ENCODE measurements at regions not wholly inside any gene's neighbourhood (a gene's known extent, or its start where the extent isn't known, plus 50 kb on each side); places are given as distances from the start of the nearest gene placed in this dataset.

DNA sequence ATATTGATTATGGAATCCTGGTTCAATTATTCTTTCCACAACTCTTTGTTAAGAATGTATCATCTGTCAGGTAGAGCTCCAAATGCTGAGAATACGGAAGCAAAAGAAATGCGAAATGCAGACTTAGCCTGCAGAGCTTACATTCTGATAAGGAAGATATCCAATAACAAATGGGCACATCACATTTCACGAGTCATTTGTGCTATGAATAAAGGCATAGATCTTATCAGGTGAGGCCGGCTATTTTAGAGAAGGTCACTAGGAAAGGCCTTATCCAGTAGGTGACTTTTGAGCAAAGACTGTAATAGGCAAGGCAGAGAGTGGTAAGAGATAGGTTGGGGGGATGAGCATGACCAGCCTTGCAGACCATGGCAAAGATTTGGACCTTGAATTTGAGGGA is 174.3 kb upstream of the SERPINE2 start:
- Histone ChIP-seq H3K4me1 (ENCODE audit: control insufficient read depth in 3 of 3, insufficient read depth in 2 of 3, low read depth in 1 of 3, low read length in 2 of 3) (no peaks in the 10 kb centered on the region), H3K4me3 (ENCODE audit: low read depth in 1 of 3, low read length in 3 of 3) (no peak overlapping the region), H3K36me3 (ENCODE audit: control insufficient read depth in 3 of 3, insufficient read depth in 2 of 3, low read depth in 1 of 3, low read length in 3 of 3) (no peaks in the 10 kb centered on the region), H3K27ac (ENCODE audit: low read depth in 1 of 3, low read length in 2 of 3) (no peak overlapping the region), H3K27me3 (ENCODE audit: control insufficient read depth in 3 of 3, insufficient read depth in 3 of 3, low read length in 3 of 3) (no peaks in the 10 kb centered on the region), H3K9me3 (ENCODE audit: control insufficient read depth in 2 of 2, insufficient read depth in 1 of 2, low read depth in 1 of 2, low read length in 1 of 2) (no peaks in the 10 kb centered on the region)
- FAIRE-seq (no peak), DNase-seq (no peak)
- 67 to 74% (median 67%) methylated on average over 4 of the region's 4 CpGs for WGBS, 3 donors

DNA sequence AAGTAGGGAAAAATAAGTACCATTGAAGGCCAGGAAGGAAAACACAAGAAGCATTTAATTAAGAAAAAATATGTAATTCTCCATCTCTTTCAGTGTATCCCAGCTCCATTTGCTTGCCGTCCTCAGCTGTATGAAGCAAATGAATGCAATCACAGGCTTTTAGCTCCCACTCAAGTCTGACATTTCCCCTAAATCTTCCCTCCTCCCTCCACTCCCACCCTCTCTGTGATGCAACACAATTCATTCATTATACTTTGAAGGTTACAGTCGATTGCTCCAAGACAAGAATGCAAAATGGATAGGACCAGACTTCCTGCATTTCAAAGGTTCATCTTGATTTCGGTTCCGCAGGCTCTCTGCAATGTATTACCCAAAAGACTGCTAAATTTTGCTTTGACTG is 172.7 kb upstream of the SERPINE2 start:
- H3K4me3 ChIP-seq (ENCODE audit: low read depth in 1 of 3, low read length in 3 of 3): no peak overlapping the region
- no peaks in the 10 kb centered on the region for H3K36me3 ChIP-seq (ENCODE audit: control insufficient read depth in 3 of 3, insufficient read depth in 2 of 3, low read depth in 1 of 3, low read length in 3 of 3)
- WGBS, 3 donors: 53 to 71% (median 60%) methylated on average over 4 of the region's 4 CpGs
- DNase-seq (no peak), FAIRE-seq (no peak)
- H3K9me3 ChIP-seq (ENCODE audit: control insufficient read depth in 2 of 2, insufficient read depth in 1 of 2, low read depth in 1 of 2, low read length in 1 of 2): no peaks in the 10 kb centered on the region
- H3K4me1 ChIP-seq (ENCODE audit: control insufficient read depth in 3 of 3, insufficient read depth in 2 of 3, low read depth in 1 of 3, low read length in 2 of 3): no peaks in the 10 kb centered on the region
- no peak overlapping the region for H3K27ac ChIP-seq (ENCODE audit: low read depth in 1 of 3, low read length in 2 of 3)
- H3K27me3 ChIP-seq (ENCODE audit: control insufficient read depth in 3 of 3, insufficient read depth in 3 of 3, low read length in 3 of 3): no peaks in the 10 kb centered on the region

DNA sequence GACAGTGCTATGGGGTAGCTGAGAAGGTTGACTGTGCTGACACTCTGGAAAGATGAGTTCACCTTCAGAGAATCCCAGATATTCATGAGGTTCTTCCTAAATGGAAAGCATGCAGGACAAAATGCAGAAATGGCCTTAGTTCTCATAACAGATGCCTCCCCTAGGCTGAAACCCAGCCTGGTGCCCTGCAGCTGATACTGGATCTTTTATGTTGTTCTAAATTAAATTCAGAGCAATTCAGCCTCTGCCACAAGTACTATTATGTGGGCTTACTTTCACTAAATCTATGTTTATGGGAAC is 172.0 kb upstream of the SERPINE2 start:
- no peak for FAIRE-seq
- no peak overlapping the region for H3K4me3 ChIP-seq (ENCODE audit: low read depth in 1 of 3, low read length in 3 of 3)

DNA sequence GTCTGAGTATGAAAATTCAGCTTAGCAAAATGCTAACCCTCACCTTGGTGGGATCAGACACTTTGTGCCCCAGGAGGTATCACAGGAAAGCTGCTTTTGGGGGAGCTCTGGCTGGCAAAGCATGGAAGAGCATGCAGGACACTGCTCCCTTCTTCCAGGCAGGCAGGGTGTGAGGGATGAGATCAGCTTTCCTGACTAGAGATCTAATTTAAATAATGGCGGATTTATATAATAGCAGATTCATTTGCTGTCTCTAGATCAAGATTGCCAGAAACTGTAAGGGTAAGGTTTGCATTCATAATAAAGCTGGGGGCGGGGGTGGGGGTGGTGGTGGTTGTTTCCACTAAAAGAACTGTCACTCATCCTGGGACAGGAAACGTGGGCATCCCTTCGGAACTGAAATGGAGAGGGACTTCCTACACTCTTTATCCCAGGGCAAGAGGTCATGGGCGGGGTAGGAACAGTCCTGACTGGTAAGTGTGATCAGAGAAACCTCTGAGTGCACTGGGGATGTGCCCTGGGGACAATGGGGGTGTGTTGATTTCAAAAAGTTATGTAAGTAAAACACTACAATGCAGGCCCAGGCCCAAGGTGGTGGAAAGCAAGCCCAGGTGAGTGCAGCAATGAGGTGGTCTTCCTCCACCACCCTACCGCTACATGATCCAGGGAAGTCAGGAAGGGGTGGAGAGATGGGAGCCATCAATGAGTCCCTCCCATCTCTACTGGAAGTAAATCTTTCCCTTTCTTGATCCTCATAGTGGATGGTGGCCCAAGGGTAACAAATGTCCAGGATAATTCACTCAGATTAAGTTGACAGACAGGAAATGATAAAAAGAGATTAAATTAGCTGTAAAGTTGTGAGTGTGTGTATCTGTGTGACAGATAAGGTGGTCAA is 171.4 kb upstream of the SERPINE2 start:
- FAIRE-seq (no peak), DNase-seq (no peak)
- Histone ChIP-seq H3K27me3 (ENCODE audit: control insufficient read depth in 3 of 3, insufficient read depth in 3 of 3, low read length in 3 of 3) (no peaks in the 10 kb centered on the region), H3K4me3 (ENCODE audit: low read depth in 1 of 3, low read length in 3 of 3) (no peak overlapping the region), H3K9me3 (ENCODE audit: control insufficient read depth in 2 of 2, insufficient read depth in 1 of 2, low read depth in 1 of 2, low read length in 1 of 2) (no peaks in the 10 kb centered on the region), H3K27ac (ENCODE audit: low read depth in 1 of 3, low read length in 2 of 3) (no peak overlapping the region), H3K4me1 (ENCODE audit: control insufficient read depth in 3 of 3, insufficient read depth in 2 of 3, low read depth in 1 of 3, low read length in 2 of 3) (no peaks in the 10 kb centered on the region), H3K36me3 (ENCODE audit: control insufficient read depth in 3 of 3, insufficient read depth in 2 of 3, low read depth in 1 of 3, low read length in 3 of 3) (no peaks in the 10 kb centered on the region)
- 76 to 80% (median 80%) methylated on average over 6 of the region's 6 CpGs for WGBS, 3 donors

More for the DNA sequence above, 172.0 kb upstream of the SERPINE2 start:
- Histone ChIP-seq H3K36me3 (ENCODE audit: control insufficient read depth in 3 of 3, insufficient read depth in 2 of 3, low read depth in 1 of 3, low read length in 3 of 3) (no peaks in the 10 kb centered on the region), H3K4me1 (ENCODE audit: control insufficient read depth in 3 of 3, insufficient read depth in 2 of 3, low read depth in 1 of 3, low read length in 2 of 3) (no peaks in the 10 kb centered on the region), H3K27ac (ENCODE audit: low read depth in 1 of 3, low read length in 2 of 3) (no peak overlapping the region), H3K27me3 (ENCODE audit: control insufficient read depth in 3 of 3, insufficient read depth in 3 of 3, low read length in 3 of 3) (no peaks in the 10 kb centered on the region), H3K9me3 (ENCODE audit: control insufficient read depth in 2 of 2, insufficient read depth in 1 of 2, low read depth in 1 of 2, low read length in 1 of 2) (no peaks in the 10 kb centered on the region)
- no peak for DNase-seq

DNA sequence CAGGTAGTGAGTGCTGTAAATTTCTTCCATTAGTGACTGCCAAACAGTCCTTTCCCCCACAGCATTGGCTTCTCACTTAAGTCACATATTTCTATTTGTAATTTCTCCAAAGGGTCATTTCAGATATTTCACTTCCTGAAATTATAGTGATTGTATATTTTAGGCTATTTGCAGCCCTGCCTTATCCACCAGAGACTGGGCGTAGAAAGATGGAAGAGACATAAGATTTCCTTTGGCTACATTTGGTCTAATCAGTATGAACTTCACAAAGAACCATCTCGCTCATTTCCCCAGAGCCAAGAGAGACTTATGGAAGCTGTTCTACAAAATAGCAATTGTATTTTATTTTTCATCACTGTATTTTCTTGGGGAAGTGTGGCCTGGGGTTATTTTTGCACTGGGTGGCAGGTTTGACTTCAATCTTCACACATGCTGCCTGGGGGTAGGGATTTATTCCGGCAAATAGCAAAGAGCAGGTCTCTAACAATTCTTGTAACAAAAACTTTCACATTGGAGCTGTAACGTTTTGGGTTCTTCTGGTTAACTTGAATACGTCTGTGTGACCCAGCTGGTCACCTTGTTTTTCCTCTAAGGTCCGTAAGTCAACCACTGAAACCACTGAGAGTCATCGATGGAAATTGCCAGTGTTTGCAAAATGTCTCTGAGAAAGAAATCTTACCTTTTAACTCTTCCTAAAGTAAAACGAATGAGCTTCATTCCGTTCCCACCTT is 170.6 kb upstream of the SERPINE2 start:
- no peaks in the 10 kb centered on the region for H3K27me3 ChIP-seq (ENCODE audit: control insufficient read depth in 3 of 3, insufficient read depth in 3 of 3, low read length in 3 of 3)
- DNase-seq: no peak
- no peaks in the 10 kb centered on the region for H3K36me3 ChIP-seq (ENCODE audit: control insufficient read depth in 3 of 3, insufficient read depth in 2 of 3, low read depth in 1 of 3, low read length in 3 of 3)
- FAIRE-seq: no peak
- H3K4me3 ChIP-seq (ENCODE audit: low read depth in 1 of 3, low read length in 3 of 3): no peak overlapping the region
- no peaks in the 10 kb centered on the region for H3K4me1 ChIP-seq (ENCODE audit: control insufficient read depth in 3 of 3, insufficient read depth in 2 of 3, low read depth in 1 of 3, low read length in 2 of 3)
- no peaks in the 10 kb centered on the region for H3K9me3 ChIP-seq (ENCODE audit: control insufficient read depth in 2 of 2, insufficient read depth in 1 of 2, low read depth in 1 of 2, low read length in 1 of 2)
- 84 to 89% (median 86%) methylated on average over 9 of the region's 9 CpGs for WGBS, 3 donors
- H3K27ac ChIP-seq (ENCODE audit: low read depth in 1 of 3, low read length in 2 of 3): no peak overlapping the region

DNA sequence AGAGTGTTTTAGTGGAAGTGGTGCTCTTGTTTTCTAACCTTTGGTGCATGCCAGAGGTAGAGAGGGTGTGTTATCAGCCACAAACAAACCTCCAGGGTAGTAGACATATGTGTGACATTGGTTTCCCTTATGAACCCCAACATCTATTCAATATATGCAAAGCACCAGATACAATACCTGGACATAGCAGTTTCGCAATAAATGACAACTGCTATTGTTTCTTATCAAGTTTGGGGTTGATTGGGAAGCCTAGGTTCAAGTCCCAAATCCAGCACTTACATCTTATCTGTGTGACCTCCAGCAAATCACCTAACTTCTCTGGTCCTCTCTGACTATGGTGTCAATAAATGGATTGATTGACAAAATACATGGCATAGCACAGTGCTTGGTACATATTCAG is 169.4 kb upstream of the SERPINE2 start:
- Histone ChIP-seq H3K36me3 (ENCODE audit: control insufficient read depth in 3 of 3, insufficient read depth in 2 of 3, low read depth in 1 of 3, low read length in 3 of 3) (no peaks in the 10 kb centered on the region), H3K4me3 (ENCODE audit: low read depth in 1 of 3, low read length in 3 of 3) (no peak overlapping the region), H3K27ac (ENCODE audit: low read depth in 1 of 3, low read length in 2 of 3) (no peak overlapping the region), H3K9me3 (ENCODE audit: control insufficient read depth in 2 of 2, insufficient read depth in 1 of 2, low read depth in 1 of 2, low read length in 1 of 2) (no peaks in the 10 kb centered on the region), H3K27me3 (ENCODE audit: control insufficient read depth in 3 of 3, insufficient read depth in 3 of 3, low read length in 3 of 3) (no peaks in the 10 kb centered on the region), H3K4me1 (ENCODE audit: control insufficient read depth in 3 of 3, insufficient read depth in 2 of 3, low read depth in 1 of 3, low read length in 2 of 3) (no peaks in the 10 kb centered on the region)
- DNase-seq (no peak), FAIRE-seq (no peak)
- WGBS, 3 donors: 80 to 83% (median 81%) methylated on average over 1 of the region's 1 CpG

DNA sequence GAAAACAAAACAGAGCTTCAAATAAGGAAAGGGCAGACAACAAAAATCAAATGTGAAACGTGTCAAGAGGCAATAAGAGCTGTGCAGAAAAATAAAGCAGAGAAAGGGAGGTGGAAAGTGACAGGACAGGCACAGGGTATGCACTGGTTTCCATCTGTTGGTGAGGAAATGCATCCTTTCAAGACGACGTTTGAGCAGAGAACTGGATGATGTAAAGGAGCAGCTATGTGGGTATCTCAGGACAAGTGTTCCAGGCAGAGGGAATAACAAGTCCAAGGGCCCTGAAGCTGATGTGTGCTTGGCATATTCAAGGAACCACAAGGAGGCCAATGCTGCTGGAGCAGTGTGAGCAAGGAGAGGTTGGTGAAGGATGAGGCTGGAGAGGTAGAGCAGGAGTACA is 168.9 kb upstream of the SERPINE2 start:
- no peaks in the 10 kb centered on the region for H3K9me3 ChIP-seq (ENCODE audit: control insufficient read depth in 2 of 2, insufficient read depth in 1 of 2, low read depth in 1 of 2, low read length in 1 of 2)
- no peaks in the 10 kb centered on the region for H3K27me3 ChIP-seq (ENCODE audit: control insufficient read depth in 3 of 3, insufficient read depth in 3 of 3, low read length in 3 of 3)
- H3K36me3 ChIP-seq (ENCODE audit: control insufficient read depth in 3 of 3, insufficient read depth in 2 of 3, low read depth in 1 of 3, low read length in 3 of 3): no peaks in the 10 kb centered on the region
- no peaks in the 10 kb centered on the region for H3K4me1 ChIP-seq (ENCODE audit: control insufficient read depth in 3 of 3, insufficient read depth in 2 of 3, low read depth in 1 of 3, low read length in 2 of 3)
- H3K27ac ChIP-seq (ENCODE audit: low read depth in 1 of 3, low read length in 2 of 3): no peak overlapping the region
- 43 to 50% (median 49%) methylated on average over 3 of the region's 3 CpGs for WGBS, 3 donors
- no peak overlapping the region for H3K4me3 ChIP-seq (ENCODE audit: low read depth in 1 of 3, low read length in 3 of 3)
- DNase-seq (no peak), FAIRE-seq (no peak)

DNA sequence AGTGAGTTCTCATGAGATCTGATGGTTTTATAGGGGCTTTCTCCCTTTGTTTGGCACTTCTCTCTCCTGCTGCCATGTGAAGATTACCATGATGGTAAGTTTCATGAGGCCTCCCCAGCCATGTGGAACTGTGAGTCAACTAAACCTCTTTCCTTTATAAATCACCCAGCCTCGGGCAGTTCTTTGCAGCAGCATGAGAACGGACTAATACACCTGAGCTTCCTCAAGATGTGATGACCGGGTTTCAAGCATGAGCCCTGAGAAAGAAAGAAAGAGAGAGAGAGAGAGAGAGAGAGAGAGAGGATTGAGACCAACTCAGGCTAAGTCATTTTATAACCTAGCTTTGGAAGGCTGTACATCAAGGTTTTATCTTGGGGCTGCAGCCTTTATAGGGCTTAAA is 167.7 kb upstream of the SERPINE2 start:
- 80 to 90% (median 87%) methylated on average over 3 of the region's 3 CpGs for WGBS, 3 donors
- H3K36me3 ChIP-seq (ENCODE audit: control insufficient read depth in 3 of 3, insufficient read depth in 2 of 3, low read depth in 1 of 3, low read length in 3 of 3): no peaks in the 10 kb centered on the region
- H3K4me3 ChIP-seq (ENCODE audit: low read depth in 1 of 3, low read length in 3 of 3): no peak overlapping the region
- H3K9me3 ChIP-seq (ENCODE audit: control insufficient read depth in 2 of 2, insufficient read depth in 1 of 2, low read depth in 1 of 2, low read length in 1 of 2): no peaks in the 10 kb centered on the region
- DNase-seq (no peak), FAIRE-seq (no peak)
- no peaks in the 10 kb centered on the region for H3K4me1 ChIP-seq (ENCODE audit: control insufficient read depth in 3 of 3, insufficient read depth in 2 of 3, low read depth in 1 of 3, low read length in 2 of 3)
- H3K27me3 ChIP-seq (ENCODE audit: control insufficient read depth in 3 of 3, insufficient read depth in 3 of 3, low read length in 3 of 3): no peaks in the 10 kb centered on the region
- H3K27ac ChIP-seq (ENCODE audit: low read depth in 1 of 3, low read length in 2 of 3): no peak overlapping the region

All from small intestine (tissue), 7 donors.